GM19372 (cell line): ENCODE measurements at regions not wholly inside any gene's neighbourhood (a gene's known extent, or its start where the extent isn't known, plus 50 kb on each side); places are given as distances from the start of the nearest gene placed in this dataset.
"Not testable (repeated sequence)": the region's sequence is repeated elsewhere in the genome, so short reads cannot be mapped to it uniquely, and the experiment has no call there.

Experiments used
- ATAC-seq: cut with Tn5 transposase; IDR thresholded peaks from one replicate; pipeline ENCODE4 v1.9.1; 2021; ENCODE audit warnings: mild to moderate bottlenecking, low read depth, moderate library complexity; ENCODE audit not compliant: unreplicated experiment

GRCh38 chr3:177783338-177783737 is 586.1 kb upstream of the TBL1XR1 start:
- ATAC-seq = no peak

GRCh38 chr3:177783767-177784166 is 586.5 kb upstream of the TBL1XR1 start:
- no peak for ATAC-seq

DNA sequence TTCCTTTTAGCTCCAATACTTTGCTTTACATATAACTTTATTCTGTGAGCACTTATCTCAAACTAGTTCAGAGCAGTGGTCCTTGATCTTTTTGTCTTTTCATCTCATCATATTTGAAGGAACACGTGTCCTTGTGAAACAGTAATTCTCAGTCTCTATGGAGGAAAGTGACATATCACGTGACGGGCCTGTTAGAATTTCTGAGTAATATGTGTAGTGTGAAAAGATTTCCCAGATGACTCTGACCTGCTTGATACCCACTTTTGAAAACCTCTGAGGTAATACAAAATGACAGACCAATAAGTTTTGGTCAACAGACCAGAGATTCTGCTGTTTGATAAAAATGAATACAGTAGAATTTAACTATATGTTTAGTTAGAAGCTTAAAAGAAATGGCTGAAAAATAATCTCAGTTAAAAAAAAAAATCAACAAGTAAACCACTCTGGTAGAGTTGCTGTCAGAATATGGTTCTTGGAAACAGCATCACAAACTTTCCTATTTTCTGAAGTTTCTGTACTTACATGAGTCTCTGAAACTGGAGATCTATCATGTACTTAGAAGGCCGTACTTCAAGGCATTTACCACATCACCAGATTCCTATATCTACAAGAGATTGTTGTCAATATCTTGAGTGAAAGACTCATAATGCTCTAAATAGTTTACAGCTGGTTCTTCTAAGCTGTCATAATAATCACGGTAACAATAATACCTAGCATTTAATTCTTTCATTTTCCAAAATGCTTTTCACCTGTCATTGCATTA is 590.2 kb upstream of the TBL1XR1 start:
- no peak for ATAC-seq

GRCh38 chr3:177789500-177789899 is 592.2 kb upstream of the TBL1XR1 start:
- no peak for ATAC-seq

DNA sequence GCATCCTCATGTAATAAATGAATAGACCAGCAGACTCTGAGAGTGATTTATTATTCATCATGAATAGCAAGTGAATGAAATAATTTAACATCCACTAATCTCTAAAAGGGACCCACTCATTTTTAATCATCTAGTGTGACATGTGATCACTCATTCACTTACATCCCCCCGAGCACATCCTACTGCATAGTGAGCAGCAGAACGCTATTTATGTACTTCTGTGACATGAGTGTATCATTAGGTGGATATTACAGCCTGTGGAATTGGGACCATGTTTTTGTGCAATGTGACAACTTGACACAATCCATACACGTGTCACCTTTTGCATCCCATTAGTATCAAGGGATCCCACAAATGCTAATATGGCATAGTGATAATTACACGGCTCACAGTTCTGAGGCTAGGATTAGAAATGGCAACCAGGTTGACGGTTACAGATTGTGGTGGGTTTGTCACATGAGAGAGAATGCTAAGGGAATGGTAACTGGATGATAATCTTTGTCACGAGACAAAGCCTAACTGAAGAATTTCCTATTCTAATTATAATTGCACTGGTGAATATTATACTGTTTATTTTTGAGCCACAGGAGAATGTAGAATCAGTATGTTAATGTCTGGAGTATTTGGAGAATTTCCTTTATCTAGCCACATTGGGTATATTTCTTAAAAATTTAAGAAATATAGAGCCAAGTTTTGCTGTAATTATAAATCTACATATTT is 595.2 kb upstream of the TBL1XR1 start:
- no peak for ATAC-seq

DNA sequence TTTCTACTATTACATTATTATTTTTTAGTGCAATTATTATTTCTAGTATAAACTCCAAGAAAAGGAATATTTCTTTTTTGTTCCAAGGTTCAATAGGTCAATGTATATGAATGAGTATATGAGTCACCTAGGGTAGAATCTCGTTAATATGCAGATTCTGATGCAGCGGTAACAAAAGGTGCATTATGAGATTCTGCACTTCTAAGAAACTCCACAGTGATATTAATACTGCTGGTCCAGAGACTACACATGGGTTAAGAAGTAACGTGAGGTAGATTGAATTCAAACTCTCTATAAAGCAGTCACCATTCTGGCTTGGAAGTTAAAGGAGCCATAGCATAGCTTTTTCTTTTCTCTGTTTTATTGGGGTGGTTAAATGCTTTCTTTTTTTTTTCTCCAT is 596.2 kb upstream of the TBL1XR1 start:
- no peak for ATAC-seq

- ATAC-seq = no peak
These were observed 597.9 kb upstream of the TBL1XR1 start for GRCh38 chr3:177795216-177795615.

GRCh38 chr3:177795859-177796258 is 598.6 kb upstream of the TBL1XR1 start:
- ATAC-seq = no peak

DNA sequence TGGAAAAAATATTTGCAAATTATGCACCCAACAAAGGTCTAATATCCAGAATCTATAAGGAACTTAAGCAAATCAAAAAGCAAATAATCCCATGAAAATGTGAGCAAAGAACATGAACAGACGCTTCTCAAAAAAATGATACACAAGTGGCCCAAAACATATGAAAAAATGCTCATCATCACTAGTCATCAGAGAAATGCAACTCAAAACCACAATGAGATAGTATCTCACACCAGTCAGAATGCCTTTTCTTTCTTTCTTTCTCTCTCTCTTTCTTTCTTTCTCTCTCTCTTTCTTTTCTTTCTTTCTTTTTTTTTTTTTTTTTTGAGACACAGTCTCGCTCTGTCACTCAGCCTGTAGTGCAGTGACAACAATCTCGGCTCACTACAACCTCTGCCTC is 602.9 kb upstream of the TBL1XR1 start:
- not testable (repeated sequence) for ATAC-seq

DNA sequence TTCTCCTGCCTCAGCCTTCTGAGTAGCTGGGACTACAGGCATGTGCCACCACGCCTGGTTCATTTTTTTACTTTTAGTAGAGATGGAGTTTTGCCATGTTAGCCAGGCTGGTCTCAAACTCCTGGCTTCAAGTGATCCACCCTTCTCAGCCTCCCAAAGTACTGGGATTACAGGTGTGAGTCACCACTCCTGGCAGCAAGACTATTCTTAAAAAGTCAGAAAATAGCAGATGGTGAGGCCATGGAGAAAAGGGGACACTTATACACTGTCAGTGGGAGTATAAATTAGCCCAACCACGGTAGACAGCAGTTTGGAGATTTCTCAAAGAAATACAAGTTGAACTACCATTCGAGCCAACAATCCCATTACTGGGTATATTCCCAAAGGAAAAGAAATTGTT is 603.3 kb upstream of the TBL1XR1 start:
- ATAC-seq = no peak

GRCh38 chr3:177802151-177802900 is 605.0 kb upstream of the TBL1XR1 start:
- no peak for ATAC-seq

- no peak for ATAC-seq
These were observed 606.2 kb upstream of the TBL1XR1 start for GRCh38 chr3:177803500-177803899.

- no peak for ATAC-seq
These were observed 606.8 kb upstream of the TBL1XR1 start for GRCh38 chr3:177804032-177804431.

- no peak for ATAC-seq
These were observed 607.4 kb upstream of the TBL1XR1 start for GRCh38 chr3:177804646-177805045.

GRCh38 chr3:177807150-177807875 is 610.0 kb upstream of the TBL1XR1 start:
- ATAC-seq = no peak

DNA sequence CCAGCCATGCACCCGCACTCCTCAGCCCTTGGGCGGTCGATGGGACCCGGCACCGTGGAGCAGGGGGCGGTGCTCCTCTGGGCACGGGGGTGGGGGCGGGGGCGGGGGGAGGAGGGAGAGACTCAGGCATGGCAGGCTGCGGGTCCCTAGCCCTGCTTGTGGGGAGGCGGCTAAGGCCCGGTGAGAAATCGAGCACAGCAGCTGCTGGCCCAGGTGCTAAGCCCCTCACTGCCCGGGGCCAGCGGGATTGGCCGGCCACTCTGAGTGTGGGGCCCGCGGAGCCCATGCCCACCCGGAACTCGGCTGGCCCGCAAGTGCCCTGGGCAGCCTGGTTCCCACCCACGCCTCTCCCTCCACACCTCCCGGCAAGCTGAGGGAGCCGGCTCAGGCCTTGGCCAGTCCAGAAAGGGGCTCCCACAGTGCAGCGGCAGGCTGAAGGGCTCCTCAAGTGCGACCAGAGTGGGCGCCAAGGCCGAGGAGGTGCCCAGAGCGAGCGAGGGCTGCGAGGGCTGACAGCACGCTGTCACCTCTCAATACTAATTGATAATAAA is 611.7 kb upstream of the TBL1XR1 start:
- not testable (repeated sequence) for ATAC-seq

GRCh38 chr3:177810162-177810623 is 612.9 kb upstream of the TBL1XR1 start:
- ATAC-seq = no peak

- no peak for ATAC-seq
These were observed 613.8 kb upstream of the TBL1XR1 start for GRCh38 chr3:177811112-177811511.

DNA sequence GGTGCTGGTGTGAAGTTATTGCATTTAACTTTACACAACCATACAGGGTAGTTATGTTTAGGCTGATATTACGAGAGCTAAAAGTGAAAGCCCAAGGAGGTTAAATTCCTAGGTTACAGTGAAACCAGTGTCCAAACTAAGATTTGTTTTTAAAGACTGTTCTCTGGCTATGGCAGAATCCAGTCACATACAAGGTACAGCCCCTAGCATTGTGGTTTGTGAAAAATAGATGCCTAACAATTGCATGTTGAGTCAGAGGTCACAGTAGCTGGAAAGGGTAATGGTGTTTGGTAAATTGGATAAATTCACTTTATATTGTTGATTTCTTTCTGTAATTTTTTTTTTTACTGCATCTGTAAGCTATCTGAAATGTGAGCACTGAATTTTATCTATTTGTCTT is 614.6 kb upstream of the TBL1XR1 start:
- no peak for ATAC-seq

GRCh38 chr3:177812492-177812891 is 615.2 kb upstream of the TBL1XR1 start:
- ATAC-seq = no peak
